Erythroblast (primary cell): ENCODE measurements at regions not wholly inside any gene's neighbourhood (a gene's known extent, or its start where the extent isn't known, plus 50 kb on each side); places are given as distances from the start of the nearest gene placed in this dataset.

Source experiments
- GATA1 ChIP-seq: IDR thresholded peaks from 2 replicates; pipeline ENCODE4 v1.6.1; 2011; ENCODE audit warnings: low read depth, mild to moderate bottlenecking, control low read depth, low read length, moderate library complexity
- POLR2A ChIP-seq: IDR thresholded peaks from 2 replicates; pipeline ENCODE4 v1.6.1; 2011; ENCODE audit warnings: mild to moderate bottlenecking, low read length

- TF ChIP-seq POLR2A (no peak), GATA1 (no peak)
Observed at GRCh38 chrX:115889121-115889890, 281.2 kb upstream of the AGTR2 start.
